Transverse colon (tissue), 4 donors: ENCODE measurements at regions not wholly inside any gene's neighbourhood (a gene's known extent, or its start where the extent isn't known, plus 50 kb on each side); places are given as distances from the start of the nearest gene placed in this dataset.

Source experiments
- CTCF ChIP-seq, 5 experiments: fragments of 200-600 bp in 3 of 5; fragments of 450-650 bp in 2 of 5; sonication (generic) in 3 of 5; IDR thresholded peaks; 1 replicate in 2 of 5; 2 replicates in 3 of 5; pipeline ENCODE4 v1.5.1; 2016 to 2017; ENCODE audit warnings: antibody characterized with exemption in 5 of 5, inconsistent platforms in 3 of 5, mild to moderate bottlenecking in 2 of 5, moderate library complexity in 1 of 5
- EP300 ChIP-seq: sonication (generic); formaldehyde crosslinking; IDR thresholded peaks from one replicate; pipeline ENCODE4 v1.6.1; 2017; ENCODE audit warnings: antibody characterized with exemption, low read depth
- POLR2A ChIP-seq: fragments of 450-650 bp; IDR thresholded peaks from one replicate; pipeline ENCODE4 v1.6.1; 2016; ENCODE audit warnings: antibody characterized with exemption, mild to moderate bottlenecking, moderate library complexity
- POLR2AphosphoS5 ChIP-seq, 3 donors: sonication (generic); formaldehyde crosslinking; IDR thresholded peaks; one replicate each; pipeline ENCODE4 v1.6.1; 2016; ENCODE audit warnings: antibody characterized with exemption in 3 of 3

- TF ChIP-seq POLR2A, result no peak
- no peak for TF ChIP-seq CTCF (IDR thresholded peaks at IDR 0.05)
- TF ChIP-seq POLR2AphosphoS5 (IDR thresholded peaks at IDR 0.05), result no peak
- TF ChIP-seq EP300, result no peak
Observed at GRCh38 chr4:8745005-8745790, 126.4 kb downstream of the HMX1 start.
